H1 (cell line): ENCODE measurements at regions not wholly inside any gene's neighbourhood (a gene's known extent, or its start where the extent isn't known, plus 50 kb on each side); places are given as distances from the start of the nearest gene placed in this dataset.

ENCODE experiments used
- CTCF ChIA-PET: fragments of 300-600 bp; sonication (Branson Sonifier 250); formaldehyde crosslinking; loops from one replicate; lab custom pipeline; 2021; ENCODE audit not compliant: partially characterized antibody; lab: Charles Lee
- POLR2A ChIA-PET: fragments of 300-600 bp; sonication (Branson Sonifier 250); formaldehyde crosslinking; loops from one replicate; lab custom pipeline; 2021; ENCODE audit warnings: inconsistent platforms; ENCODE audit not compliant: partially characterized antibody; lab: Charles Lee
- DNase-seq, 2 experiments: peaks; one replicate each; pipeline versions ENCODE4 v3.0.0 to v3.0.0-alpha.2; 2010 to 2022; ENCODE audit warnings: low spot score in 2 of 2, low read depth in 1 of 2, mixed read lengths in 1 of 2
- FAIRE-seq: peaks from 2 replicates; lab custom pipeline; 2011; peaks lifted over from hg19 to GRCh38; lab: Jason Lieb, UNC
- H2AFZ ChIP-seq: 2 replicates; pipeline ENCODE4 v1.8.1; 2012; ENCODE audit warnings: low read length, inconsistent platforms
- H2AK5ac ChIP-seq: 2 replicates; pipeline ENCODE4 v1.6.1; 2013; ENCODE audit warnings: low read depth, low read length
- H2BK120ac ChIP-seq: replicated peaks from 2 replicates; pipeline ENCODE3; 2013; ENCODE audit warnings: low read depth, low read length, inconsistent platforms
- H2BK12ac ChIP-seq: 2 replicates; pipeline ENCODE4 v1.6.1; 2013; ENCODE audit warnings: low read depth, low read length
- H2BK15ac ChIP-seq: 2 replicates; pipeline ENCODE4 v1.6.1; 2013; ENCODE audit warnings: low read length
- H2BK20ac ChIP-seq: 2 replicates; pipeline ENCODE4 v1.6.1; 2013; ENCODE audit warnings: low read length
- H2BK5ac ChIP-seq: 2 replicates; pipeline ENCODE4 v1.6.1; 2013; ENCODE audit warnings: low read depth, low read length
- H3K14ac ChIP-seq: 2 replicates; pipeline ENCODE4 v1.6.1; 2013; ENCODE audit warnings: inconsistent platforms; ENCODE audit not compliant: insufficient read length
- H3K18ac ChIP-seq: 2 replicates; pipeline ENCODE4 v1.6.1; 2013; ENCODE audit warnings: low read length; ENCODE audit errors: extremely low read depth
- H3K23ac ChIP-seq: 2 replicates; pipeline ENCODE4 v1.6.1; 2013; ENCODE audit warnings: inconsistent platforms; ENCODE audit not compliant: insufficient read length
- H3K23me2 ChIP-seq: 2 replicates; pipeline ENCODE4 v1.6.1; 2013; ENCODE audit warnings: low read depth, low read length
- H3K27ac ChIP-seq: 2 replicates; pipeline ENCODE4 v1.6.1; 2011; ENCODE audit warnings: low read depth, low read length, inconsistent platforms
- H3K27me3 ChIP-seq, 4 experiments: replicated peaks in 1 of 4; 1 replicate in 1 of 4; 2 replicates in 3 of 4; pipeline versions ENCODE4 v1.6.1 to v1.8.1; 2011 to 2013; ENCODE audit warnings: low read length in 3 of 4, mild to moderate bottlenecking in 3 of 4, inconsistent platforms in 2 of 4, mixed read lengths in 2 of 4, moderate library complexity in 1 of 4; ENCODE audit not compliant: control insufficient read depth in 3 of 4, insufficient read depth in 3 of 4; ENCODE audit errors: extremely low read depth in 1 of 4
- H3K36me3 ChIP-seq, 4 experiments: 2 replicates each; pipeline versions ENCODE4 v1.6.1 to v1.8.1; 2011 to 2013; ENCODE audit warnings: mild to moderate bottlenecking in 4 of 4, low read length in 3 of 4, moderate library complexity in 2 of 4, control low read depth in 1 of 4, inconsistent platforms in 1 of 4; ENCODE audit not compliant: insufficient read depth in 4 of 4, control insufficient read depth in 2 of 4
- H3K4ac ChIP-seq: replicated peaks from 2 replicates; pipeline ENCODE3; 2013; ENCODE audit warnings: low read length, low read depth, mixed read lengths, inconsistent platforms; ENCODE audit not compliant: insufficient read length
- H3K4me1 ChIP-seq, 4 experiments: replicated peaks in 1 of 4; 1 replicate in 1 of 4; 2 replicates in 3 of 4; pipeline versions ENCODE4 v1.6.1 to v1.8.1; 2011 to 2013; ENCODE audit warnings: low read length in 3 of 4, inconsistent platforms in 2 of 4, mixed read lengths in 1 of 4; ENCODE audit not compliant: insufficient read depth in 4 of 4, control insufficient read depth in 3 of 4
- H3K4me2 ChIP-seq, 2 experiments: 2 replicates each; pipeline versions ENCODE4 v1.6.1 to v1.8.1; 2011 to 2013; ENCODE audit warnings: low read depth in 2 of 2, low read length in 2 of 2, control low read depth in 1 of 2, inconsistent platforms in 1 of 2, mild to moderate bottlenecking in 1 of 2; ENCODE audit not compliant: insufficient read depth in 1 of 2
- H3K4me3 ChIP-seq, 4 experiments: fragments of 200-600, 300-600 bp in 1 of 4; sonication (generic), shearing (Covaris generic), sonication (Bioruptor Twin) in 1 of 4; 2 replicates each; pipeline versions ENCODE4 v1.5.1 to v1.8.1; 2011 to 2016; ENCODE audit warnings: low read length in 4 of 4, low read depth in 3 of 4, control low read depth in 2 of 4, inconsistent platforms in 2 of 4, mild to moderate bottlenecking in 2 of 4, mixed read lengths in 1 of 4, moderate library complexity in 1 of 4; ENCODE audit not compliant: insufficient read depth in 2 of 4; ENCODE audit errors: extremely low read depth in 1 of 4
- H3K56ac ChIP-seq: replicated peaks from 2 replicates; pipeline ENCODE3; 2013; ENCODE audit warnings: low read depth, mild to moderate bottlenecking, mixed read lengths, low read length, inconsistent platforms; ENCODE audit not compliant: insufficient read length
- H3K79me1 ChIP-seq: 2 replicates; pipeline ENCODE4 v1.6.1; 2013; ENCODE audit warnings: low read depth, low read length, control low read depth
- H3K79me2 ChIP-seq, 2 experiments: 2 replicates each; pipeline versions ENCODE4 v1.6.1 to v1.8.1; 2012 to 2013; ENCODE audit warnings: low read length in 2 of 2, mild to moderate bottlenecking in 2 of 2, inconsistent platforms in 1 of 2; ENCODE audit not compliant: insufficient read depth in 2 of 2, control insufficient read depth in 1 of 2
- H3K9ac ChIP-seq, 4 experiments: replicated peaks in 1 of 4; 1 replicate in 1 of 4; 2 replicates in 3 of 4; pipeline versions ENCODE4 v1.6.1 to v1.8.1; 2011 to 2013; ENCODE audit warnings: low read depth in 3 of 4, low read length in 3 of 4, control low read depth in 2 of 4, mild to moderate bottlenecking in 2 of 4, moderate library complexity in 2 of 4, inconsistent platforms in 1 of 4; ENCODE audit errors: extremely low read depth in 1 of 4
- H3K9me3 ChIP-seq, 2 experiments: 2 replicates each; pipeline versions ENCODE4 v1.6.1 to v1.8.1; 2012 to 2013; ENCODE audit warnings: mild to moderate bottlenecking in 2 of 2, moderate library complexity in 2 of 2, control low read depth in 1 of 2, inconsistent platforms in 1 of 2, low read depth in 1 of 2, low read length in 1 of 2, mixed read lengths in 1 of 2; ENCODE audit not compliant: insufficient read depth in 2 of 2
- H4K20me1 ChIP-seq, 2 experiments: replicated peaks in 1 of 2; 2 replicates each; pipeline versions ENCODE3 to v1.8.1; 2011 to 2013; ENCODE audit warnings: inconsistent platforms in 2 of 2, low read length in 2 of 2, mild to moderate bottlenecking in 1 of 2; ENCODE audit not compliant: insufficient read depth in 2 of 2, control insufficient read depth in 1 of 2
- H4K5ac ChIP-seq: 2 replicates; pipeline ENCODE4 v1.6.1; 2013; ENCODE audit warnings: low read length, low read depth, mixed read lengths, inconsistent platforms; ENCODE audit not compliant: insufficient read length
- H4K8ac ChIP-seq: 2 replicates; pipeline ENCODE4 v1.8.0; 2013; ENCODE audit warnings: mild to moderate bottlenecking, moderate library complexity, low read length, inconsistent platforms; ENCODE audit not compliant: insufficient read depth; ENCODE audit errors: extremely low read depth
- H4K91ac ChIP-seq: replicated peaks from 2 replicates; pipeline ENCODE3; 2013; ENCODE audit warnings: low read length, mixed read lengths, inconsistent platforms; ENCODE audit not compliant: insufficient read length
- HDAC2 ChIP-seq, 2 experiments: fragments of 300-600 bp in 1 of 2; sonication (generic) in 1 of 2; IDR thresholded peaks; 2 replicates each; pipeline ENCODE4 v1.6.1; 2011 to 2012; ENCODE audit warnings: low read depth in 2 of 2, low read length in 2 of 2, mild to moderate bottlenecking in 2 of 2, moderate library complexity in 2 of 2, borderline replicate concordance in 1 of 2, inconsistent platforms in 1 of 2
- KDM1A ChIP-seq: fragments of 200-600, 300-600 bp; sonication (generic); IDR thresholded peaks from 2 replicates; pipeline ENCODE4 v1.7.1; 2016; ENCODE audit warnings: mild to moderate bottlenecking, low read length, borderline replicate concordance
- POLR2A ChIP-seq, 2 experiments: IDR thresholded peaks; 1 replicate in 1 of 2; 2 replicates in 1 of 2; pipeline ENCODE4 v1.6.1; 2011; ENCODE audit warnings: low read depth in 2 of 2, low read length in 2 of 2, mild to moderate bottlenecking in 2 of 2; ENCODE audit errors: control extremely low read depth in 1 of 2
- POU5F1 ChIP-seq: IDR thresholded peaks from 2 replicates; pipeline ENCODE4 v1.6.1; 2011; ENCODE audit warnings: low read depth, mild to moderate bottlenecking, low read length, moderate library complexity
- WGBS, 2 experiments: shearing (Covaris generic) in 1 of 2; methylation state at CpG; one replicate each; pipeline versions ENCODE4 v1.1.6 to v1.1.7; 2013 to 2015; ENCODE audit warnings: low lambda C conversion rate in 2 of 2, mixed read lengths in 2 of 2, inconsistent platforms in 1 of 2, low coverage in 1 of 2, missing lambda C conversion rate in 1 of 2; ENCODE audit not compliant: insufficient replicate concordance in 2 of 2, insufficient coverage in 1 of 2, insufficient read length in 1 of 2; ENCODE audit errors: extremely low coverage in 1 of 2, missing lambda C conversion rate in 1 of 2; 5-methylcytosine and 5-hydroxymethylcytosine counted together

- no peak overlapping the region for H4K91ac ChIP-seq
- TF ChIP-seq KDM1A (peak; percentile 58; the same call in 1 of the 2 replicates), POLR2A (IDR thresholded peaks at IDR 0.05; ENCODE audit: control extremely low read depth in 1 of 2, low read depth in 2 of 2, low read length in 2 of 2) (no peak), POU5F1 (no peak), HDAC2 (IDR thresholded peaks at IDR 0.05; ENCODE audit: borderline replicate concordance in 1 of 2, low read depth in 2 of 2, low read length in 2 of 2) (peak in 1 of 2 experiments; percentile 36; a peak in 1 of 4 replicates)
- TF ChIP-seq, all 59 proteins: peak for 2
- Histone ChIP-seq H3K4me2 (no peak overlapping the region), H2AFZ (no peak overlapping the region), H3K4ac (no peak overlapping the region), H3K4me1 (peaks cover 0 to 9% (median 4%) of the 10 kb centered on the region in 4 experiments; a peak in 4 of 7 replicates), H2BK15ac (no peak overlapping the region), H3K14ac (no peak overlapping the region), H2BK20ac (no peak overlapping the region), H3K27me3 (no peaks in the 10 kb centered on the region; a peak in 1 of 7 replicates), H2BK12ac (no peak overlapping the region), H3K23me2 (no peaks in the 10 kb centered on the region), H2BK120ac (no peak overlapping the region), H4K5ac (no peak overlapping the region), H4K20me1 (no peaks in the 10 kb centered on the region), H3K18ac (0 out of 2 replicates have a peak overlapping the region, but pooled peaks have one; percentile 55), H3K4me3 (no peak overlapping the region), H3K79me1 (no peaks in the 10 kb centered on the region), H3K23ac (no peak overlapping the region), H3K79me2 (no peaks in the 10 kb centered on the region), H3K27ac (no peak overlapping the region), H3K9ac (no peak overlapping the region), H2BK5ac (no peak overlapping the region), H3K9me3 (no peaks in the 10 kb centered on the region), H4K8ac (no peak overlapping the region), H2AK5ac (no peak overlapping the region), H3K36me3 (no peaks in the 10 kb centered on the region), H3K56ac (no peak overlapping the region)
- DNase-seq = no peak
- POLR2A ChIA-PET = no interaction called here
- CTCF ChIA-PET = interaction anchor here (0.6 to 2.3 kb wide), 5 partner anchors 13 to 445 kb away, joined by 3 to 10 read pairs (median 5); no protein-coding TSS in a partner anchor
- FAIRE-seq = no peak
- 89% methylated on average over 2 of the region's 2 CpGs; no CpG with 5 or more reads in 1 of the 2 experiments for WGBS, 2 experiments
Observed at GRCh38 chr7:3177271-3177670, 123.8 kb upstream of the SDK1 start.
